Mesenchymal stem cell (in vitro differentiated cells and primary cell): ENCODE measurements at regions not wholly inside any gene's neighbourhood (a gene's known extent, or its start where the extent isn't known, plus 50 kb on each side); places are given as distances from the start of the nearest gene placed in this dataset.
"Not testable (repeated sequence)": the region's sequence is repeated elsewhere in the genome, so short reads cannot be mapped to it uniquely, and the experiment has no call there.

ENCODE experiments used
- DNase-seq: peaks from one replicate; pipeline ENCODE4 v3.0.0-alpha.2; 2013
- H2AFZ ChIP-seq: one replicate; pipeline ENCODE4 v1.6.1; 2013; ENCODE audit warnings: low read depth, mild to moderate bottlenecking, control low read depth, inconsistent platforms, low read length, moderate library complexity
- H2AK5ac ChIP-seq: 2 replicates; pipeline ENCODE4 v1.6.1; 2013; ENCODE audit warnings: low read length, moderate library complexity, mild to moderate bottlenecking, inconsistent platforms; ENCODE audit not compliant: severe bottlenecking
- H2BK120ac ChIP-seq: one replicate; pipeline ENCODE4 v1.6.1; 2013; ENCODE audit warnings: low read depth, mild to moderate bottlenecking, inconsistent platforms, low read length, moderate library complexity
- H2BK12ac ChIP-seq, 2 experiments: one replicate each; pipeline ENCODE4 v1.6.1; 2013; ENCODE audit warnings: inconsistent platforms in 2 of 2, low read length in 2 of 2, mild to moderate bottlenecking in 2 of 2, moderate library complexity in 2 of 2, control low read depth in 1 of 2
- H2BK15ac ChIP-seq: one replicate; pipeline ENCODE4 v1.6.1; 2013; ENCODE audit warnings: mild to moderate bottlenecking, low read depth, inconsistent platforms; ENCODE audit not compliant: poor library complexity, severe bottlenecking
- H2BK5ac ChIP-seq: 2 replicates; pipeline ENCODE4 v1.6.1; 2013; ENCODE audit warnings: low read depth, mild to moderate bottlenecking, low read length, control low read depth, inconsistent platforms; ENCODE audit not compliant: poor library complexity, severe bottlenecking
- H3K14ac ChIP-seq, 2 experiments: one replicate each; pipeline ENCODE4 v1.6.1; 2013; ENCODE audit warnings: inconsistent platforms in 2 of 2, low read length in 2 of 2, control low read depth in 1 of 2, mild to moderate bottlenecking in 1 of 2, moderate library complexity in 1 of 2
- H3K18ac ChIP-seq, 2 experiments: one replicate each; pipeline ENCODE4 v1.6.1; 2013; ENCODE audit warnings: inconsistent platforms in 2 of 2, low read length in 2 of 2, control low read depth in 1 of 2, low read depth in 1 of 2, mild to moderate bottlenecking in 1 of 2
- H3K23ac ChIP-seq, 2 experiments: one replicate each; pipeline ENCODE4 v1.6.1; 2013; ENCODE audit warnings: inconsistent platforms in 2 of 2, low read length in 2 of 2, mild to moderate bottlenecking in 2 of 2, moderate library complexity in 2 of 2, control low read depth in 1 of 2
- H3K27ac ChIP-seq: 2 replicates; pipeline ENCODE4 v1.5.1; 2013; ENCODE audit warnings: mild to moderate bottlenecking, moderate library complexity, low read length, control low read depth, inconsistent platforms; ENCODE audit not compliant: poor library complexity, severe bottlenecking
- H3K27me3 ChIP-seq, 2 experiments: 2 replicates each; pipeline versions ENCODE4 v1.6.1 to v1.7.0; 2013; ENCODE audit warnings: low read length in 2 of 2, mild to moderate bottlenecking in 2 of 2, moderate library complexity in 2 of 2, control low read depth in 1 of 2, inconsistent platforms in 1 of 2; ENCODE audit not compliant: control insufficient read depth in 1 of 2, insufficient read depth in 1 of 2
- H3K36me3 ChIP-seq, 2 experiments: 2 replicates each; pipeline versions ENCODE4 v1.6.1 to v1.7.0; 2013; ENCODE audit warnings: low read length in 2 of 2, control low read depth in 1 of 2, inconsistent platforms in 1 of 2, low read depth in 1 of 2, mild to moderate bottlenecking in 1 of 2; ENCODE audit not compliant: insufficient read depth in 2 of 2, control insufficient read depth in 1 of 2
- H3K4ac ChIP-seq, 2 experiments: one replicate each; pipeline ENCODE4 v1.6.1; 2013; ENCODE audit warnings: inconsistent platforms in 2 of 2, low read length in 2 of 2, mild to moderate bottlenecking in 2 of 2, moderate library complexity in 2 of 2, control low read depth in 1 of 2, low read depth in 1 of 2
- H3K4me1 ChIP-seq: 2 replicates; pipeline ENCODE4 v1.6.1; 2013; ENCODE audit warnings: low read depth, low read length, control low read depth; ENCODE audit not compliant: control insufficient read depth, insufficient read depth
- H3K4me2 ChIP-seq: 2 replicates; pipeline ENCODE4 v1.6.1; 2013; ENCODE audit warnings: low read length, mild to moderate bottlenecking, inconsistent platforms; ENCODE audit not compliant: poor library complexity, severe bottlenecking
- H3K4me3 ChIP-seq, 2 experiments: 2 replicates each; pipeline versions ENCODE4 v1.5.1 to v1.7.0; 2013; ENCODE audit warnings: low read length in 2 of 2, mild to moderate bottlenecking in 2 of 2, control low read depth in 1 of 2, low read depth in 1 of 2; ENCODE audit not compliant: insufficient read depth in 1 of 2
- H3K79me1 ChIP-seq: replicated peaks from 2 replicates; pipeline ENCODE4 v1.6.1; 2013; ENCODE audit warnings: mild to moderate bottlenecking, control low read depth, low read length, inconsistent platforms; ENCODE audit not compliant: poor library complexity, severe bottlenecking
- H3K9ac ChIP-seq: 2 replicates; pipeline ENCODE4 v1.7.0; 2013; ENCODE audit warnings: mild to moderate bottlenecking, low read length, moderate library complexity
- H3K9me3 ChIP-seq: 2 replicates; pipeline ENCODE4 v1.7.0; 2013; ENCODE audit warnings: mild to moderate bottlenecking, low read length; ENCODE audit not compliant: control insufficient read depth
- H4K8ac ChIP-seq: one replicate; pipeline ENCODE4 v1.6.1; 2013; ENCODE audit warnings: inconsistent platforms, mild to moderate bottlenecking, low read length, moderate library complexity
- H4K91ac ChIP-seq: one replicate; pipeline ENCODE4 v1.6.1; 2013; ENCODE audit warnings: mild to moderate bottlenecking, low read length, inconsistent platforms
- WGBS: methylation state at CpG from one replicate; pipeline ENCODE4 v1.1.7; 2013; ENCODE audit warnings: mixed read lengths; 5-methylcytosine and 5-hydroxymethylcytosine counted together

DNA sequence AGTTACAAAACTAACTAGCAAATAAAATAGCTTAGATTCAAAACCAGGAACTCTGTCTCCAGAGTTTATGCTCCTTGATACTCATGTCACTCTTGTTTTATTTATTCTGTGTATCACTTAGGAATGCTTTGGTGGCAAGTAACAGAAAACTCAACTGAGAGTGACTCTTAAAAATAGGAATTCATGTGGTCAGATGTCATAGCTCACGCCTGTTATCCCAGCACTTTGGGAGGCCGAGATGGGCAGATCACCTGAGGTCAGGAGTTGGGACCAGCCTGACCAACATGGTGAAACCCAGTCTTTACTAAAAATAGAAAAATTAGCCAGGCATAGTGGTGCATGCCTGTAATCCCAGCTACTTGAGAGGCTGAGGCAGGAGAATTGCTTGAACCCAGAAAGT, 252.1 kb downstream of the ENC1 start:
- not testable (repeated sequence) for H2BK120ac ChIP-seq, H2AFZ ChIP-seq, H3K79me1 ChIP-seq, H2BK12ac ChIP-seq, H3K27ac ChIP-seq, H3K14ac ChIP-seq, H2BK15ac ChIP-seq, H3K18ac ChIP-seq, H3K27me3 ChIP-seq, DNase-seq, H3K4me2 ChIP-seq, H3K9me3 ChIP-seq, H3K36me3 ChIP-seq, H3K4me3 ChIP-seq, H3K23ac ChIP-seq, H2AK5ac ChIP-seq, H3K4me1 ChIP-seq, H3K9ac ChIP-seq, H2BK5ac ChIP-seq, H3K4ac ChIP-seq, H4K8ac ChIP-seq, H4K91ac ChIP-seq
- WGBS, result 89% methylated on average over 2 of the region's 2 CpGs

GRCh38 chr5:74386571-74387334, 253.8 kb downstream of the ENC1 start:
- Histone ChIP-seq H2BK5ac (peak overlapping the region; percentile 85), H4K91ac (no peak overlapping the region), H3K18ac (no peak overlapping the region), H3K27ac (peak overlapping the region; percentile 92), H3K9ac (no peak overlapping the region), H3K4ac (no peak overlapping the region), H2AK5ac (peak overlapping the region; percentile 98), H3K4me1 (peaks cover 9% of the 10 kb centered on the region), H3K9me3 (no peaks in the 10 kb centered on the region), H3K27me3 (no peaks in the 10 kb centered on the region), H3K4me3 (no peak overlapping the region), H3K14ac (no peak overlapping the region), H2BK120ac (no peak overlapping the region), H3K23ac (no peak overlapping the region), H3K79me1 (no peaks in the 10 kb centered on the region), H2BK12ac (no peak overlapping the region), H3K4me2 (peak overlapping the region; percentile 9), H4K8ac (no peak overlapping the region), H3K36me3 (no peaks in the 10 kb centered on the region), H2BK15ac (no peak overlapping the region), H2AFZ (no peak overlapping the region)
- peak; percentile 13 for DNase-seq
- 65% methylated on average over 4 of the region's 4 CpGs for WGBS

GRCh38 chr5:74384851-74385250, 255.7 kb downstream of the ENC1 start:
- WGBS, result 92% methylated on average over 1 of the region's 2 CpGs

DNA sequence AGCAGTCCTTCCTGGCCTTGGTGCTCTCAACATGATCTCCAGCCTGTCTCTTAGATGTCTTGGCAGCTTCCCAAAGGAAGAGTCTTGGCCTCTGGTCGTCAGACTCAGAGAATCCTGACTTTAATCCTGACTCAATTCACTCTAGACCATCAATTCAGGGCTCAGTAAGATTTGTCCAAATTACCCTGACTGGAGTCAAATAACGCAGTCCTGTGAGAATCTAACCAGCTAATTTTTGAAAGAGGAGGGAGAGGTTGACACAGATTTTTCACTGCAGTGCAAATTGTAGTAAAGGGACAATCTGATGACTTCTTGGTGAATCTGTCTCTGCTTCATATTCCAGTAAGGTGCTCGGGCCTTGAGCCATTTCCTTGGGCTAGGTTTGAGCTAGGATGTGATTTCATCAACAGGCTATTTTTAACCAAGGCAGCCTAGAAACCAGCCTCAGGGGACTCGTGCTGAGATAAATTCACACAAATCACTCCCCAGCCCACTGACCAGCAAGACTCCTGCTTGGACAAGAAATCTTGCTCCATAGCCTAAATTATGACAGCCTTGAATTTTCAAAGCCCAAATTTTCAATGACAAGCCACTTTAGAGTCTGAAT, 257.4 kb downstream of the ENC1 start:
- peaks cover 10% of the 10 kb centered on the region for H3K4me1 ChIP-seq
- H3K9me3 ChIP-seq, result no peaks in the 10 kb centered on the region
- no peaks in the 10 kb centered on the region for H3K27me3 ChIP-seq
- no peaks in the 10 kb centered on the region for H3K36me3 ChIP-seq
- no peak overlapping the region for H2BK120ac ChIP-seq
- H3K9ac ChIP-seq, result peak overlapping the region; percentile 62
- no peak overlapping the region for H2BK15ac ChIP-seq
- H3K18ac ChIP-seq, result no peak overlapping the region
- DNase-seq, result peak; percentile 80
- WGBS, result 32% methylated on average over 4 of the region's 4 CpGs
- H3K4ac ChIP-seq, result peak overlapping the region in 1 of 2 experiments; percentile 79
- H3K23ac ChIP-seq, result no peak overlapping the region
- no peak overlapping the region for H2AFZ ChIP-seq
- no peak overlapping the region for H2BK5ac ChIP-seq
- H3K4me2 ChIP-seq, result no peak overlapping the region
- no peak overlapping the region for H2AK5ac ChIP-seq
- H3K14ac ChIP-seq, result no peak overlapping the region
- no peak overlapping the region for H4K91ac ChIP-seq
- peak overlapping the region; percentile 5 for H3K27ac ChIP-seq
- H3K4me3 ChIP-seq, result peak overlapping the region in 1 of 2 experiments; percentile 4
- no peak overlapping the region for H2BK12ac ChIP-seq
- no peaks in the 10 kb centered on the region for H3K79me1 ChIP-seq
- no peak overlapping the region for H4K8ac ChIP-seq

More at GRCh38 chr5:74384851-74385250, 255.7 kb downstream of the ENC1 start:
- Histone ChIP-seq H3K18ac (no peak overlapping the region), H3K36me3 (no peaks in the 10 kb centered on the region), H3K4me2 (no peak overlapping the region), H3K9me3 (no peaks in the 10 kb centered on the region), H3K27me3 (no peaks in the 10 kb centered on the region), H4K91ac (no peak overlapping the region), H4K8ac (no peak overlapping the region), H3K27ac (no peak overlapping the region), H3K14ac (no peak overlapping the region), H2BK12ac (no peak overlapping the region), H2BK5ac (no peak overlapping the region), H3K79me1 (no peaks in the 10 kb centered on the region), H2AK5ac (no peak overlapping the region), H2BK120ac (no peak overlapping the region), H3K4me1 (peaks cover 9% of the 10 kb centered on the region), H3K4me3 (no peak overlapping the region), H2AFZ (no peak overlapping the region), H3K4ac (no peak overlapping the region), H2BK15ac (no peak overlapping the region), H3K9ac (no peak overlapping the region), H3K23ac (no peak overlapping the region)
- DNase-seq, result no peak
